Ishikawa (cell line): ENCODE measurements at regions not wholly inside any gene's neighbourhood (a gene's known extent, or its start where the extent isn't known, plus 50 kb on each side); places are given as distances from the start of the nearest gene placed in this dataset.

Source experiments
- CEBPB ChIP-seq: IDR thresholded peaks from 2 replicates; pipeline ENCODE4 v1.6.1; 2012
- EP300 ChIP-seq: IDR thresholded peaks from 2 replicates; pipeline ENCODE4 v1.6.1; 2012; ENCODE audit warnings: borderline replicate concordance
- FOXM1 ChIP-seq: IDR thresholded peaks from 2 replicates; pipeline ENCODE4 v1.6.1; 2012; ENCODE audit warnings: low read depth, borderline replicate concordance
- NFIC ChIP-seq: IDR thresholded peaks from 2 replicates; pipeline ENCODE4 v1.6.1; 2012
- RAD21 ChIP-seq: IDR thresholded peaks from 2 replicates; pipeline ENCODE4 v1.6.1; 2012; ENCODE audit warnings: low read depth
- REST ChIP-seq: IDR thresholded peaks from 2 replicates; pipeline ENCODE4 v1.6.1; 2012; ENCODE audit warnings: low read depth, mild to moderate bottlenecking
- TAF1 ChIP-seq: IDR thresholded peaks from 2 replicates; pipeline ENCODE4 v1.6.1; 2012; ENCODE audit warnings: low read depth, mild to moderate bottlenecking
- TCF12 ChIP-seq: IDR thresholded peaks from 2 replicates; pipeline ENCODE4 v1.6.1; 2012; ENCODE audit warnings: low read depth
- TEAD4 ChIP-seq: IDR thresholded peaks from 2 replicates; pipeline ENCODE4 v1.6.1; 2012
- USF1 ChIP-seq: IDR thresholded peaks from 2 replicates; pipeline ENCODE4 v1.6.1; 2012
- YY1 ChIP-seq: IDR thresholded peaks from 2 replicates; pipeline ENCODE4 v1.6.1; 2012; ENCODE audit warnings: low read depth
- ZBTB7A ChIP-seq: IDR thresholded peaks from 2 replicates; pipeline ENCODE4 v1.6.1; 2012; ENCODE audit warnings: low read depth
- TF ChIP-seq, protein P1 (sequence below): IDR thresholded peaks from 2 replicates; pipeline ENCODE4 v1.6.1; 2012

- no peak for TF ChIP-seq TAF1
- no peak for TF ChIP-seq FOXM1
- TF ChIP-seq EP300: no peak
- TF ChIP-seq, protein P1, sequence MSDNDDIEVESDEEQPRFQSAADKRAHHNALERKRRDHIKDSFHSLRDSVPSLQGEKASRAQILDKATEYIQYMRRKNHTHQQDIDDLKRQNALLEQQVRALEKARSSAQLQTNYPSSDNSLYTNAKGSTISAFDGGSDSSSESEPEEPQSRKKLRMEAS: no peak
- TF ChIP-seq REST: no peak
- no peak for TF ChIP-seq CEBPB
- no peak for TF ChIP-seq TEAD4
- no peak for TF ChIP-seq YY1
- TF ChIP-seq ZBTB7A: no peak
- no peak for TF ChIP-seq TCF12
- TF ChIP-seq RAD21: no peak
- TF ChIP-seq USF1: no peak
- TF ChIP-seq NFIC: no peak
These were observed 265.9 kb upstream of the SYT4 start for GRCh38 chr18:43543236-43543635.
